ENCODE measurements at regions not wholly inside any gene's neighbourhood (a gene's known extent, or its start where the extent isn't known, plus 50 kb on each side); places are given as distances from the start of the nearest gene placed in this dataset.

- TF ChIP-seq REST (IDR thresholded peaks at IDR 0.05; ENCODE audit: low read depth) (no peak), EGR1 (IDR thresholded peaks at IDR 0.05; ENCODE audit: low read depth) (no peak), CBX3 (IDR thresholded peaks at IDR 0.05; ENCODE audit: low read depth) (no peak), SIN3A (IDR thresholded peaks at IDR 0.05; ENCODE audit: low read depth) (no peak), YY1 (IDR thresholded peaks at IDR 0.05; ENCODE audit: extremely low read depth, insufficient replicate concordance, low read depth, low read length) (no peak), ZBTB33 (IDR thresholded peaks at IDR 0.05; ENCODE audit: extremely low read depth, insufficient replicate concordance, low read length) (no peak)
Measured at GRCh38 chr11:38153985-38154384, 1555.9 kb upstream of the RAG2 start (continued).

- POLR2A ChIA-PET = no interaction called here
- no peak for ATAC-seq
- H3K4me2 ChIP-seq (ENCODE audit: low read length) = no peak overlapping the region
- H3K9me2 ChIP-seq (ENCODE audit: insufficient read depth) = no peaks in the 10 kb centered on the region
- intact Hi-C loops (cut with micrococcal nuclease) = no loop called here
- H3K79me2 ChIP-seq (ENCODE audit: insufficient read depth, low read length) = no peaks in the 10 kb centered on the region
- TF ChIP-seq TCF7L2 (IDR thresholded peaks at IDR 0.05; ENCODE audit: borderline replicate concordance, extremely low read depth, insufficient read depth, insufficient read length) (no peak), RAD21 (IDR thresholded peaks at IDR 0.05; ENCODE audit: low read depth) (no peak), EZH2phosphoT487 (IDR thresholded peaks at IDR 0.05; ENCODE audit: borderline replicate concordance) (no peak), EZH2 (IDR thresholded peaks at IDR 0.05) (no peak), JUND (IDR thresholded peaks at IDR 0.05) (no peak), POLR2A (IDR thresholded peaks at IDR 0.05; ENCODE audit: borderline replicate concordance, extremely low read depth, insufficient read depth, insufficient read length) (no peak), CEBPB (IDR thresholded peaks at IDR 0.05; ENCODE audit: low read depth) (no peak), POLR2AphosphoS5 (IDR thresholded peaks at IDR 0.05; ENCODE audit: low read depth, low read length) (no peak), FOSL1 (IDR thresholded peaks at IDR 0.05; ENCODE audit: low read depth) (no peak), CTCF (IDR thresholded peaks at IDR 0.05 in 2 of 3, conservative IDR thresholded peaks at IDR 0.05 in 1 of 3; ENCODE audit: borderline replicate concordance in 1 of 3, insufficient read depth in 1 of 3, low read depth in 2 of 3, low read length in 2 of 3) (no peak), MAX (IDR thresholded peaks at IDR 0.05) (no peak), CBX3 (IDR thresholded peaks at IDR 0.05; ENCODE audit: low read depth) (no peak)
- CTCF ChIA-PET = no interaction called here
- no peak for DNase-seq (ENCODE audit: low read depth, low spot score)
- H3K4me1 ChIP-seq (ENCODE audit: control insufficient read depth in 1 of 2, insufficient read depth in 2 of 2, low read length in 2 of 2) = no peaks in the 10 kb centered on the region
- H3K27ac ChIP-seq (ENCODE audit: low read depth, low read length) = no peak overlapping the region
- H3K9me3 ChIP-seq (ENCODE audit: control insufficient read depth in 1 of 2, insufficient read depth in 1 of 2, low read depth in 1 of 2, low read length in 2 of 2) = peaks cover 5 to 17% of the 10 kb centered on the region in 2 experiments; a peak in 2 of 4 replicates
- no peak overlapping the region for H3K4me3 ChIP-seq (replicated peaks in 1 of 2; ENCODE audit: low read depth in 1 of 2, low read length in 2 of 2)
- no peaks in the 10 kb centered on the region for H3K27me3 ChIP-seq (ENCODE audit: insufficient read depth, low read length)
- no peaks in the 10 kb centered on the region for H4K20me1 ChIP-seq (ENCODE audit: insufficient read depth)
- H3K9ac ChIP-seq (ENCODE audit: low read length) = no peak overlapping the region
- RAD21 ChIA-PET (ENCODE audit: low non-redundant PET in 1 of 2, low total read pairs in 2 of 2, uncharacterized antibody in 2 of 2, unreplicated experiment in 2 of 2) = no interaction called here
- no TSS peak for BruUV-seq (replicated peaks)
- no peaks in the 10 kb centered on the region for H3K36me3 ChIP-seq (ENCODE audit: control insufficient read depth in 1 of 2, insufficient read depth in 2 of 2, low read length in 2 of 2)
- no peak overlapping the region for H2AFZ ChIP-seq (ENCODE audit: low read depth, low read length, poor library complexity, severe bottlenecking)
Measured at GRCh38 chr11:38143852-38144251, 1545.8 kb upstream of the RAG2 start.
